B cell (primary cell): ENCODE measurements at regions not wholly inside any gene's neighbourhood (a gene's known extent, or its start where the extent isn't known, plus 50 kb on each side); places are given as distances from the start of the nearest gene placed in this dataset.

ENCODE experiments used
- ATAC-seq: fragments of 200-7000 bp; cut with Tn5 transposase; one replicate; pipeline ENCODE4 v1.10.0; 2021; ENCODE audit warnings: low read depth, mild to moderate bottlenecking, moderate number of reproducible peaks, moderate library complexity
- CTCF ChIA-PET: fragments of 350-600 bp; sonication (Branson Sonifier 250); formaldehyde crosslinking; loops from one replicate; lab custom pipeline; 2021; ENCODE audit warnings: antibody characterized with exemption, inconsistent platforms; lab: Charles Lee
- POLR2A ChIA-PET: fragments of 350-600 bp; sonication (Branson Sonifier 250); formaldehyde crosslinking; loops from one replicate; lab custom pipeline; 2021; ENCODE audit warnings: antibody characterized with exemption; lab: Charles Lee
- DNase-seq: peaks from one replicate; pipeline ENCODE4 v3.0.0; 2013
- H2AFZ ChIP-seq: 2 replicates; pipeline ENCODE4 v1.6.1; 2012; ENCODE audit warnings: mild to moderate bottlenecking, low read depth, low read length; ENCODE audit not compliant: insufficient read depth, poor library complexity, severe bottlenecking
- H3K27ac ChIP-seq, 2 donors: 1 replicate in 1 of 2; 2 replicates in 1 of 2; pipeline ENCODE4 v1.5.1; 2012 to 2013; ENCODE audit warnings: low read length in 2 of 2, mild to moderate bottlenecking in 2 of 2, moderate library complexity in 1 of 2
- H3K27me3 ChIP-seq, 4 experiments: fragments of 200-600 bp in 1 of 4; sonication (generic) in 1 of 4; replicated peaks in 1 of 4; 1 replicate in 2 of 4; 2 replicates in 2 of 4; pipeline versions ENCODE4 v1.6.1 to v1.7.0; 2013 to 2016; ENCODE audit warnings: low read length in 3 of 4, mild to moderate bottlenecking in 2 of 4, mixed read lengths in 1 of 4, moderate library complexity in 1 of 4; ENCODE audit not compliant: insufficient read depth in 4 of 4, control insufficient read depth in 3 of 4; ENCODE audit errors: control extremely low read depth in 1 of 4
- H3K36me3 ChIP-seq, 2 experiments: replicated peaks in 1 of 2; 1 replicate in 1 of 2; 2 replicates in 1 of 2; pipeline versions ENCODE4 v1.6.1 to v1.7.1; 2013; ENCODE audit warnings: low read length in 1 of 2; ENCODE audit not compliant: insufficient read depth in 2 of 2, control insufficient read depth in 1 of 2; ENCODE audit errors: control extremely low read depth in 1 of 2, extremely low read depth in 1 of 2
- H3K4me1 ChIP-seq, 2 donors: fragments of 200-600 bp in 1 of 2; sonication (generic) in 1 of 2; 1 replicate in 1 of 2; 2 replicates in 1 of 2; pipeline versions ENCODE4 v1.5.1 to v1.6.1; 2013 to 2017; ENCODE audit warnings: low read length in 2 of 2; ENCODE audit not compliant: control insufficient read depth in 2 of 2, insufficient read depth in 2 of 2
- H3K4me2 ChIP-seq: replicated peaks from 2 replicates; pipeline ENCODE3; 2012; ENCODE audit warnings: mild to moderate bottlenecking, low read depth, low read length; ENCODE audit not compliant: poor library complexity, severe bottlenecking
- H3K4me3 ChIP-seq, 5 experiments: fragments of 200-600 bp in 1 of 5; sonication (generic) in 1 of 5; 1 replicate in 3 of 5; 2 replicates in 2 of 5; pipeline versions ENCODE4 v1.5.1 to v1.7.0; 2011 to 2016; ENCODE audit warnings: low read length in 4 of 5, mild to moderate bottlenecking in 4 of 5, low read depth in 2 of 5, control low read depth in 1 of 5, moderate library complexity in 1 of 5; ENCODE audit not compliant: insufficient read depth in 1 of 5; ENCODE audit errors: control extremely low read depth in 1 of 5, extremely low read depth in 1 of 5
- H3K79me2 ChIP-seq: fragments of 200-600 bp; sonication (generic); one replicate; pipeline ENCODE4 v1.6.0; 2016; ENCODE audit warnings: low read length; ENCODE audit not compliant: control insufficient read depth, insufficient read depth
- H3K9ac ChIP-seq: fragments of 200-600 bp; sonication (generic); 2 replicates; pipeline ENCODE4 v1.6.1; 2017; ENCODE audit warnings: mild to moderate bottlenecking, low read length, moderate library complexity
- H3K9me3 ChIP-seq, 3 donors: one replicate each; pipeline versions ENCODE4 v1.6.1 to v1.7.1; 2013; ENCODE audit warnings: low read length in 2 of 3; ENCODE audit not compliant: control insufficient read depth in 2 of 3, insufficient read depth in 1 of 3; ENCODE audit errors: control extremely low read depth in 1 of 3
- H4K20me1 ChIP-seq: 2 replicates; pipeline ENCODE4 v1.6.0; 2012; ENCODE audit warnings: mild to moderate bottlenecking, low read length; ENCODE audit not compliant: insufficient read depth, control insufficient read depth, poor library complexity, severe bottlenecking
- H3K27ac Mint-ChIP-seq: one replicate; pipeline ENCODE4 v1.8.0; 2021; ENCODE audit warnings: mixed read lengths
- H3K27me3 Mint-ChIP-seq: one replicate; pipeline ENCODE4 v1.8.0; 2021; ENCODE audit warnings: mixed read lengths
- H3K4me1 Mint-ChIP-seq: one replicate; pipeline ENCODE4 v1.8.0; 2021; ENCODE audit warnings: mixed read lengths
- H3K4me3 Mint-ChIP-seq: one replicate; pipeline ENCODE4 v1.8.0; 2021; ENCODE audit warnings: mixed read lengths
- H3K9me3 Mint-ChIP-seq: one replicate; pipeline ENCODE4 v1.8.0; 2022; ENCODE audit warnings: mixed read lengths; ENCODE audit not compliant: insufficient read depth
- CTCF ChIP-seq: fragments of 200-600 bp; IDR thresholded peaks from one replicate; pipeline ENCODE4 v1.8.0; 2022; ENCODE audit warnings: antibody characterized with exemption, mild to moderate bottlenecking
- EZH2 ChIP-seq: IDR thresholded peaks from 2 replicates; pipeline ENCODE4 v1.6.1; 2012; ENCODE audit warnings: borderline replicate concordance, low read depth, mild to moderate bottlenecking, moderate library complexity, low read length; ENCODE audit not compliant: insufficient read depth, poor library complexity, severe bottlenecking
- WGBS: methylation state at CpG from one replicate; pipeline ENCODE4 v1.1.5; 2013; ENCODE audit warnings: missing lambda C conversion rate; ENCODE audit not compliant: insufficient coverage; 5-methylcytosine and 5-hydroxymethylcytosine counted together
- intact Hi-C: fragments of 100-400 bp; cut with micrococcal nuclease; formaldehyde crosslinking; loops from one replicate; pipeline ENCODE4 v1.10.0; 2022

GRCh38 chr12:68462803-68463202 is 130.6 kb upstream of the MDM1 start:
- no peak for ATAC-seq
- Histone ChIP-seq H3K4me2 (peak overlapping the region; percentile 42), H2AFZ (peak overlapping the region; percentile 57)

GRCh38 chr12:68465227-68465626 is 133.1 kb upstream of the MDM1 start:
- no peak for ATAC-seq

More at GRCh38 chr12:68462803-68463202, 130.6 kb upstream of the MDM1 start:
- peaks cover 5% of the 10 kb centered on the region for H3K27me3 Mint-ChIP-seq
- H3K4me1 Mint-ChIP-seq, result peaks cover 2% of the 10 kb centered on the region
- TF ChIP-seq CTCF (no peak), EZH2 (no peak)
- DNase-seq, result no peak
- no peaks in the 10 kb centered on the region for H3K79me2 ChIP-seq
- H3K9me3 ChIP-seq, result no peaks in the 10 kb centered on the region
- intact Hi-C loops, result no loop called here
- peak overlapping the region in 3 of 5 experiments; percentile 34 to 43 (median 37) for H3K4me3 ChIP-seq
- H3K9ac ChIP-seq, result peak overlapping the region; percentile 19
- no peaks in the 10 kb centered on the region for H3K9me3 Mint-ChIP-seq
- no peaks in the 10 kb centered on the region for H3K27me3 ChIP-seq
- H3K4me3 Mint-ChIP-seq, result peak overlapping the region; percentile 78
- CTCF ChIA-PET, result interaction anchor here (0.7 to 1.0 kb wide), 2 partner anchors 94 to 103 kb away, joined by 3 read pairs; no protein-coding TSS in a partner anchor
- POLR2A ChIA-PET, result interaction anchor here (0.6 to 0.7 kb wide), 3 partner anchors 20 to 1160 kb away, joined by 4 to 9 read pairs (median 5); no protein-coding TSS in a partner anchor
- no CpG with 5 or more reads among the region's 4 CpGs for WGBS
- H3K36me3 ChIP-seq, result no peaks in the 10 kb centered on the region
- H3K27ac ChIP-seq, result no peak overlapping the region
- no peaks in the 10 kb centered on the region for H3K4me1 ChIP-seq
- H3K27ac Mint-ChIP-seq, result peak overlapping the region; percentile 69
- H4K20me1 ChIP-seq, result no peaks in the 10 kb centered on the region

More at GRCh38 chr12:68465227-68465626, 133.1 kb upstream of the MDM1 start:
- intact Hi-C loops, result no loop called here
- Histone ChIP-seq H3K4me2 (no peak overlapping the region), H3K79me2 (no peaks in the 10 kb centered on the region), H3K36me3 (no peaks in the 10 kb centered on the region), H3K4me1 (no peaks in the 10 kb centered on the region), H3K9ac (no peak overlapping the region), H2AFZ (no peak overlapping the region), H3K27ac (no peak overlapping the region), H3K4me3 (no peak overlapping the region), H3K9me3 (no peaks in the 10 kb centered on the region), H3K27me3 (no peaks in the 10 kb centered on the region), H4K20me1 (no peaks in the 10 kb centered on the region)
- ChIA-PET CTCF (no interaction called here), POLR2A (no interaction called here)
- TF ChIP-seq EZH2 (no peak), CTCF (no peak)
- Mint-ChIP-seq H3K4me3 (no peak overlapping the region), H3K27me3 (peaks cover 5% of the 10 kb centered on the region), H3K27ac (no peak overlapping the region), H3K9me3 (no peaks in the 10 kb centered on the region), H3K4me1 (peaks cover 6% of the 10 kb centered on the region)
- WGBS, result 100% methylated on average over 1 of the region's 2 CpGs
- DNase-seq, result no peak
